K562 (cell line): ENCODE measurements at regions not wholly inside any gene's neighbourhood (a gene's known extent, or its start where the extent isn't known, plus 50 kb on each side); places are given as distances from the start of the nearest gene placed in this dataset.

ENCODE experiments used
- ERF ChIP-seq: fragments of 450-650 bp; formaldehyde crosslinking; IDR thresholded peaks from 2 replicates; pipeline ENCODE4 v1.4.0; 2020; ENCODE audit warnings: mild to moderate bottlenecking, mixed read lengths
- SIN3A ChIP-seq, 2 experiments: fragments of 150-350 bp in 1 of 2; IDR thresholded peaks; 2 replicates each; pipeline ENCODE4 v1.6.1; 2011 to 2016; ENCODE audit warnings: borderline replicate concordance in 2 of 2, low read depth in 2 of 2, low read length in 2 of 2, mild to moderate bottlenecking in 2 of 2, moderate library complexity in 2 of 2; ENCODE audit not compliant: control insufficient read depth in 1 of 2
- ZNF232 ChIP-seq: sonication (generic); formaldehyde crosslinking; IDR thresholded peaks from 2 replicates; pipeline ENCODE4 v1.8.0; 2022; ENCODE audit warnings: mild to moderate bottlenecking, missing genetic modification reagents

- TF ChIP-seq ZNF232 (CRISPR knock-in tag) (no peak), ERF (CRISPR knock-in tag) (no peak), SIN3A (IDR thresholded peaks at IDR 0.05; ENCODE audit: borderline replicate concordance in 2 of 2, control insufficient read depth in 1 of 2, low read depth in 2 of 2, low read length in 2 of 2) (no peak)
Measured at GRCh38 chrX:11888421-11888820, 130.4 kb downstream of the MSL3 start.
